Activated CD4-positive, alpha-beta T cell treated with anti-CD3 and anti-CD28 coated beads, Interleukin-2, Interleukin-4, amounts not matched to agents 100 ng/mL and 50 ng/mL, durations not matched to agents 16 hours and 8 hours (primary cell): ENCODE measurements at regions not wholly inside any gene's neighbourhood (a gene's known extent, or its start where the extent isn't known, plus 50 kb on each side); places are given as distances from the start of the nearest gene placed in this dataset.
"Not testable (repeated sequence)": the region's sequence is repeated elsewhere in the genome, so short reads cannot be mapped to it uniquely, and the experiment has no call there.

Source experiments
- DNase-seq: peaks from one replicate; pipeline ENCODE4 v3.0.0-alpha.2; 2020; ENCODE audit warnings: low spot score

- DNase-seq = no peak
These were observed 111.5 kb downstream of the NPY start for GRCh38 chr7:24395512-24395911.

- not testable (repeated sequence) for DNase-seq
These were observed 112.4 kb downstream of the NPY start for GRCh38 chr7:24396387-24396786.

GRCh38 chr7:24401628-24402593 lies 117.9 kb downstream of the NPY start:
- peak; percentile 28 for DNase-seq

- DNase-seq = no peak
These were observed 118.7 kb downstream of the NPY start for GRCh38 chr7:24402655-24403054.

GRCh38 chr7:24403557-24403956 lies 119.6 kb downstream of the NPY start:
- no peak for DNase-seq

- DNase-seq = no peak
These were observed 120.3 kb downstream of the NPY start for GRCh38 chr7:24404315-24404714.

GRCh38 chr7:24405002-24405401 lies 121.0 kb downstream of the NPY start:
- no peak for DNase-seq

- DNase-seq = no peak
These were observed 122.2 kb downstream of the NPY start for GRCh38 chr7:24406053-24406788.

GRCh38 chr7:24406789-24407299 lies 122.9 kb downstream of the NPY start:
- DNase-seq = no peak

GRCh38 chr7:24407965-24408364 lies 124.0 kb downstream of the NPY start:
- no peak for DNase-seq

GRCh38 chr7:24408798-24409430 lies 124.9 kb downstream of the NPY start:
- DNase-seq = no peak

- no peak for DNase-seq
These were observed 125.5 kb downstream of the NPY start for GRCh38 chr7:24409431-24410024.

GRCh38 chr7:24411226-24411625 lies 127.2 kb downstream of the NPY start:
- DNase-seq = no peak

GRCh38 chr7:24417526-24418120 lies 133.6 kb downstream of the NPY start:
- DNase-seq = no peak

- DNase-seq = no peak
These were observed 135.1 kb downstream of the NPY start for GRCh38 chr7:24419077-24419476.

GRCh38 chr7:24419511-24419910 lies 135.5 kb downstream of the NPY start:
- DNase-seq = no peak

- no peak for DNase-seq
These were observed 138.5 kb downstream of the NPY start for GRCh38 chr7:24422441-24423010.

GRCh38 chr7:24425664-24426063 lies 141.7 kb downstream of the NPY start:
- DNase-seq = no peak

GRCh38 chr7:24427048-24427447 lies 143.1 kb downstream of the NPY start:
- no peak for DNase-seq

GRCh38 chr7:24428676-24429075 lies 144.6 kb upstream of the PALS2 start:
- no peak for DNase-seq

- DNase-seq = no peak
These were observed 140.6 kb upstream of the PALS2 start for GRCh38 chr7:24432677-24433076.
